Testis (tissue), 2 donors: ENCODE measurements at regions not wholly inside any gene's neighbourhood (a gene's known extent, or its start where the extent isn't known, plus 50 kb on each side); places are given as distances from the start of the nearest gene placed in this dataset.

Source experiments
- CTCF ChIP-seq, 3 experiments: fragments of 450-650 bp in 2 of 3; fragments of 200-600 bp in 1 of 3; sonication (generic) in 1 of 3; IDR thresholded peaks; one replicate each; pipeline ENCODE4 v1.5.1; 2016 to 2019; ENCODE audit warnings: antibody characterized with exemption in 3 of 3, mild to moderate bottlenecking in 2 of 3, moderate library complexity in 1 of 3
- POLR2A ChIP-seq: fragments of 450-650 bp; IDR thresholded peaks from one replicate; pipeline ENCODE4 v1.6.1; 2017; ENCODE audit warnings: antibody characterized with exemption, mild to moderate bottlenecking, moderate library complexity

GRCh38 chr4:160709546-160709945 is 1454.3 kb downstream of the FSTL5 start:
- TF ChIP-seq CTCF (IDR thresholded peaks at IDR 0.05): no peak
- no peak for TF ChIP-seq POLR2A
